ENCODE measurements at regions not wholly inside any gene's neighbourhood (a gene's known extent, or its start where the extent isn't known, plus 50 kb on each side); places are given as distances from the start of the nearest gene placed in this dataset.

- TF ChIP-seq CTCF (IDR thresholded peaks at IDR 0.05 in 4 of 5, conservative IDR thresholded peaks at IDR 0.05 in 1 of 5): no peak
- TF ChIP-seq POLR2A (IDR thresholded peaks at IDR 0.05): no peak
Observed at GRCh38 chr3:197445896-197446699, 109.7 kb downstream of the BDH1 start.

Data from gastrocnemius medialis (tissue), 4 donors.